ENCODE measurements at regions not wholly inside any gene's neighbourhood (a gene's known extent, or its start where the extent isn't known, plus 50 kb on each side); places are given as distances from the start of the nearest gene placed in this dataset.

DNA sequence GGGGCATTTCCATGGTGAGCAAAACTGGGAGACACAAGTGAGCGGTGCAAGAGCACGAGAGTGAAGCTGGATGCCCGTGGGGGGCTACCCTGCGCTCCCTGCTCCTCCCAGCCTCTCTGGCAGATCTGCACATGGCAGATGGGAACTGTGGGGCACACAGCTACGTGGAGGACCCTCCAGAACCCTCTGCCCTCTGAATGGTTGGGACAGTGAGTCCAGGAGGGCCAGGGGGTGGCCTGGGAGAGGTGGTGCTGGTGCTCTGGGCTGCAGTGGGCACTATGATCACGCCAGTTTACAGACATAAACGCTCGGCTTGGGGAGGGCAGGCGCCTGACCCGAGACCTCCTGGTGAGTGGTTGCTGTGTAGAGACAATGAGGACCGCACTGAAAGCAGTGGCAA, 205.9 kb downstream of the CTTN start:
- Histone ChIP-seq H3K36me3 (ENCODE audit: insufficient read depth, low read length, poor library complexity, severe bottlenecking) (no peaks in the 10 kb centered on the region), H3K27me3 (replicated peaks; ENCODE audit: insufficient read depth, low read depth, low read length, poor library complexity) (no peaks in the 10 kb centered on the region), H3K9me3 (ENCODE audit: low read depth, low read length, poor library complexity, severe bottlenecking) (no peaks in the 10 kb centered on the region), H3K4me3 (ENCODE audit: low read depth, low read length, poor library complexity, severe bottlenecking) (no peak overlapping the region), H3K4me1 (ENCODE audit: insufficient read depth, low read length, poor library complexity, severe bottlenecking) (no peaks in the 10 kb centered on the region), H3K27ac (ENCODE audit: low read depth, low read length, poor library complexity, severe bottlenecking) (no peak overlapping the region)
- ChIA-PET POLR2A (ENCODE audit: low non-redundant PET) (no interaction called here), CTCF (no interaction called here)
- BruUV-seq (replicated peaks): no TSS peak
- TF ChIP-seq, protein P1, sequence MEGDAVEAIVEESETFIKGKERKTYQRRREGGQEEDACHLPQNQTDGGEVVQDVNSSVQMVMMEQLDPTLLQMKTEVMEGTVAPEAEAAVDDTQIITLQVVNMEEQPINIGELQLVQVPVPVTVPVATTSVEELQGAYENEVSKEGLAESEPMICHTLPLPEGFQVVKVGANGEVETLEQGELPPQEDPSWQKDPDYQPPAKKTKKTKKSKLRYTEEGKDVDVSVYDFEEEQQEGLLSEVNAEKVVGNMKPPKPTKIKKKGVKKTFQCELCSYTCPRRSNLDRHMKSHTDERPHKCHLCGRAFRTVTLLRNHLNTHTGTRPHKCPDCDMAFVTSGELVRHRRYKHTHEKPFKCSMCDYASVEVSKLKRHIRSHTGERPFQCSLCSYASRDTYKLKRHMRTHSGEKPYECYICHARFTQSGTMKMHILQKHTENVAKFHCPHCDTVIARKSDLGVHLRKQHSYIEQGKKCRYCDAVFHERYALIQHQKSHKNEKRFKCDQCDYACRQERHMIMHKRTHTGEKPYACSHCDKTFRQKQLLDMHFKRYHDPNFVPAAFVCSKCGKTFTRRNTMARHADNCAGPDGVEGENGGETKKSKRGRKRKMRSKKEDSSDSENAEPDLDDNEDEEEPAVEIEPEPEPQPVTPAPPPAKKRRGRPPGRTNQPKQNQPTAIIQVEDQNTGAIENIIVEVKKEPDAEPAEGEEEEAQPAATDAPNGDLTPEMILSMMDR (conservative IDR thresholded peaks at IDR 0.05; ENCODE audit: low read depth, low read length): no peak
- TF ChIP-seq EZH2 (IDR thresholded peaks at IDR 0.05; ENCODE audit: borderline replicate concordance, low read depth, low read length, poor library complexity, severe bottlenecking): no peak
- no peak for DNase-seq (ENCODE audit: low spot score)
- intact Hi-C loops (cut with micrococcal nuclease; ENCODE audit: unreplicated experiment): no loop called here

DNA sequence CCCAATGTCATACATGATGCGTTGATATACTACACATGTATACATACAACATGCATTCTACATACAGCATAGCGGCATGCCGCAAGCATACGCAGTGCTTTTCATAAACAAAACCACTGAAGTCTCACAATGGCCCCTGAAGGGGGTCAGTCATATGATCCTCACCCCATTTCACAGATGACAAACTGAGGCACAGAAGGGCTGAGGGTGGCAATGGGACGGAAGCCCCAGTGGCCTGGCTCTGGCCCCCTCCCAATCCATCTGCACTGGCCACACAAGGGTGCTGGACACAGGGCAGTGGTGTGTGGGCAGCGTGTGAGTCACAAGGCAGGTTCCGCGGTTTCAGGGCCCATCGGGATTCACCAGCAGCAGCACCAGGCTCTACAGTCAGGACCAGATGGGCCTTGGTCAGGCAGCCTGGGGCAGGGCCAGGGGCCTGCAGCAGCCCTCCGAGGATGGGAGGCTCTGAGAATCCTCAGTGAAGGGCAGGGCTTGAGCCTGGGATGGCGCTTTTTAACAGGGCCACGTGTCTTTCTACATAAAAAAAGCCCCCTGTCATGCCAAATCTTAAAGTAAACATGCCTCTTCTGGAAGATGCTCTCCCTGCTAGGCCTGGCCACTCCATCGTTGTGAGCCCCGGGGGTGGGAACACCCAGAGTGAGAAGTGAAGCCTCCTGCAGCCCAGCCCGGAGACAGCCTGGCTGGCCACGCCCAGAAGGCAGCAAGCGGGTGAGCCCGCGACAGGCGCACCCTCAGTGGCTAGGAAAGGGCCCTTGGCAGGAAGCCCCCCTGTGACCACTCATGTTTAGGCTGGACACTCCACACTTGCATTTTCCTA, 206.5 kb downstream of the CTTN start:
- Histone ChIP-seq H3K27me3 (replicated peaks; ENCODE audit: insufficient read depth, low read depth, low read length, poor library complexity) (no peaks in the 10 kb centered on the region), H3K36me3 (ENCODE audit: insufficient read depth, low read length, poor library complexity, severe bottlenecking) (no peaks in the 10 kb centered on the region), H3K4me3 (ENCODE audit: low read depth, low read length, poor library complexity, severe bottlenecking) (no peak overlapping the region), H3K9me3 (ENCODE audit: low read depth, low read length, poor library complexity, severe bottlenecking) (no peaks in the 10 kb centered on the region), H3K4me1 (ENCODE audit: insufficient read depth, low read length, poor library complexity, severe bottlenecking) (no peaks in the 10 kb centered on the region), H3K27ac (ENCODE audit: low read depth, low read length, poor library complexity, severe bottlenecking) (no peak overlapping the region)
- no peak for TF ChIP-seq EZH2 (IDR thresholded peaks at IDR 0.05; ENCODE audit: borderline replicate concordance, low read depth, low read length, poor library complexity, severe bottlenecking)
- TF ChIP-seq, protein P1 (conservative IDR thresholded peaks at IDR 0.05; ENCODE audit: low read depth, low read length): no peak
- intact Hi-C loops (cut with micrococcal nuclease; ENCODE audit: unreplicated experiment): no loop called here
- ChIA-PET CTCF (no interaction called here), POLR2A (ENCODE audit: low non-redundant PET) (no interaction called here)
- no TSS peak for BruUV-seq (replicated peaks)
- DNase-seq (ENCODE audit: low spot score): no peak

DNA sequence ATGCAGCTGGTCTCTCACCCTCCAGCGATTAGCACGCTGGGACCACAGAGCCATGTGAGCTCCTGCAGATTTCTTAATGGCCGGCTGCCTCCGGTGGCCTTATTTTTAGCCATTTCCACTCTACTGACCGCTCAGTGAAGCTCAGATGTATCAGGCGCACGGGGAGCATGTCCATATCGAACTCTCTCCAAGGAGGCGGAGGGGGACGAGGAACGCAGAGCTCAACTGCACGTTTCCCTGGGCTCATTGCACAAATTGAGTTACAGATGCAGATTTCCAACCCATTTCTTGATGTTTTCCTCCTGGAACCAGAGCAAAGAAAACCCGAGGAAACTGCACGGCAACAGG, 207.1 kb downstream of the CTTN start:
- no peak for DNase-seq (ENCODE audit: low spot score)
- ChIA-PET CTCF (no interaction called here), POLR2A (ENCODE audit: low non-redundant PET) (no interaction called here)
- H3K36me3 ChIP-seq (ENCODE audit: insufficient read depth, low read length, poor library complexity, severe bottlenecking): no peaks in the 10 kb centered on the region
- H3K27me3 ChIP-seq (replicated peaks; ENCODE audit: insufficient read depth, low read depth, low read length, poor library complexity): no peaks in the 10 kb centered on the region
- H3K27ac ChIP-seq (ENCODE audit: low read depth, low read length, poor library complexity, severe bottlenecking): no peak overlapping the region
- peaks cover 5% of the 10 kb centered on the region for H3K4me1 ChIP-seq (ENCODE audit: insufficient read depth, low read length, poor library complexity, severe bottlenecking)
- H3K9me3 ChIP-seq (ENCODE audit: low read depth, low read length, poor library complexity, severe bottlenecking): no peaks in the 10 kb centered on the region
- TF ChIP-seq, protein P1 (conservative IDR thresholded peaks at IDR 0.05; ENCODE audit: low read depth, low read length): no peak
- no peak for TF ChIP-seq EZH2 (IDR thresholded peaks at IDR 0.05; ENCODE audit: borderline replicate concordance, low read depth, low read length, poor library complexity, severe bottlenecking)
- H3K4me3 ChIP-seq (ENCODE audit: low read depth, low read length, poor library complexity, severe bottlenecking): no peak overlapping the region
- no TSS peak for BruUV-seq (replicated peaks)
- intact Hi-C loops (cut with micrococcal nuclease; ENCODE audit: unreplicated experiment): no loop called here

Measured in A673 (cell line).